GM12873 (cell line): ENCODE measurements at regions not wholly inside any gene's neighbourhood (a gene's known extent, or its start where the extent isn't known, plus 50 kb on each side); places are given as distances from the start of the nearest gene placed in this dataset.

Experiments
- TF ChIP-seq, protein P1 (sequence below): IDR thresholded peaks from 2 replicates; pipeline ENCODE4 v1.5.1; 2012; ENCODE audit warnings: low read depth, mild to moderate bottlenecking, moderate library complexity, low read length, control low read depth; ENCODE audit not compliant: insufficient read depth; ENCODE audit errors: missing control alignments

DNA sequence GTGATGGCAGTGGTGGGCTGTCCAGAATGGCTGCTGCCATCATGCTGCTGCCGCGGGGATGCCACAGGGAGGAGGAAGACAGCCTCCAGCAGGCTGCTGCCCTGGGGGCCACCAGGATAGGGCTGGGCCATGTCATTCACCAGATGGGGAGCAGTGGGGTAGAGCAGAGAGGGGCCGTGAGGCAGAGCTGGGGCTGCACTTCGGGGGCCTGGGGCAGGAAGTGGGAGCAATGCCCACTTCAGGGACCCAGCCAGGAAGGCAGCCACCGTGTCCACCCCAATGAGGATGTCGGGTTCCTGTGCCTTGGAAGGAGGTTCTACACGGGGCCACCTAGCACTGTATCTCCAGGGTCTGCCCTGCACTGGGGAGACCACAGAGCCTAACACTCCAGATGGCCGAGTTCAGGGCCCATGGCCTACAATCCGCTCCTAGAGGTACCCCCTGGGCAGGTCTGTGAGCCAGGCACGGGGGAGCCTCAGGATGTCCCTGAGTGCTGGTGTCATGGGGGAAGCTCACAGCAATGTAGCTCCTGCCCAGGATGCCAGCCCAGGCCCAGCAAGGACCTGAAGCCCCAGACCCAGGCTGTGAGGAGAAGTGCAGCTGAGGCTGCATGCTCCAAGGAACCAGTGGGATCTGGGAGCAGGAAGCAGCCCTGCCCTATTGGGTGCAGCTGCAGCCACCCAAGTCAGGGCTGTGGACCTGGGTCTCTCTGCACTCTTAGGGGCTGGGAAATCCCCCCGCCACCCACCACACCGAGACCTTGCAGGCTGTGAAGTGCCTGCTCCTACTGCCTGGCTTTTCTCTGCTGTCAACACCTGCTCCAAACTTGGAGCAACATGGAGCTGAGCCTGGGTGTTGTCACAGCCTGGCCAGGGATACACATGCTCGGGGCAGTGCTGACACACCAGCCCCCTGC, 140.3 kb downstream of the PDHA2 start:
- TF ChIP-seq, protein P1, sequence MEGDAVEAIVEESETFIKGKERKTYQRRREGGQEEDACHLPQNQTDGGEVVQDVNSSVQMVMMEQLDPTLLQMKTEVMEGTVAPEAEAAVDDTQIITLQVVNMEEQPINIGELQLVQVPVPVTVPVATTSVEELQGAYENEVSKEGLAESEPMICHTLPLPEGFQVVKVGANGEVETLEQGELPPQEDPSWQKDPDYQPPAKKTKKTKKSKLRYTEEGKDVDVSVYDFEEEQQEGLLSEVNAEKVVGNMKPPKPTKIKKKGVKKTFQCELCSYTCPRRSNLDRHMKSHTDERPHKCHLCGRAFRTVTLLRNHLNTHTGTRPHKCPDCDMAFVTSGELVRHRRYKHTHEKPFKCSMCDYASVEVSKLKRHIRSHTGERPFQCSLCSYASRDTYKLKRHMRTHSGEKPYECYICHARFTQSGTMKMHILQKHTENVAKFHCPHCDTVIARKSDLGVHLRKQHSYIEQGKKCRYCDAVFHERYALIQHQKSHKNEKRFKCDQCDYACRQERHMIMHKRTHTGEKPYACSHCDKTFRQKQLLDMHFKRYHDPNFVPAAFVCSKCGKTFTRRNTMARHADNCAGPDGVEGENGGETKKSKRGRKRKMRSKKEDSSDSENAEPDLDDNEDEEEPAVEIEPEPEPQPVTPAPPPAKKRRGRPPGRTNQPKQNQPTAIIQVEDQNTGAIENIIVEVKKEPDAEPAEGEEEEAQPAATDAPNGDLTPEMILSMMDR: no peak

DNA sequence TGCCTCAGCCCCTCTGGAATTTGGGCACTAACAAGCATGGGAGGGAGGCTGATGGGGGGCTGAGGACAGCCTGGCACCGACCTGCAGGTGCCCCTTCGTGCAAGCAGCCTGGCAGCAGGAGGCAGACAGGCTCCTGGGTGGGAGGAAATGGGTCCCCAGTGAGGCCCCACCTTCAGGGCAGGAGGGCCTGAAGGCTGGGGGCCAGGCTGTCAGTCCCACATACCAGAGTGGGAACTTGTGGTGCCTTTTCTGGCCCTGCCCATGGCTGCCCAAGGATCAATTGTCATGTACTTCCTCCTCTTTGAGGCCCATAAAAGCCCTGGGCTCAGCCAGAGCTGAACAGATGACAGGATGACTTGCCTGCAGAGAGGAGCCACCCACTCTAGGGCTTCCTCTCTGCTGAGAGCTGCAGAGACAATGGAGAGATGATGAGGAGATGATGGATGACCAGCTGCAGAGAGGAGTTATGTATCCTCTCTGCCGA, 141.0 kb downstream of the PDHA2 start:
- TF ChIP-seq, protein P1: no peak

DNA sequence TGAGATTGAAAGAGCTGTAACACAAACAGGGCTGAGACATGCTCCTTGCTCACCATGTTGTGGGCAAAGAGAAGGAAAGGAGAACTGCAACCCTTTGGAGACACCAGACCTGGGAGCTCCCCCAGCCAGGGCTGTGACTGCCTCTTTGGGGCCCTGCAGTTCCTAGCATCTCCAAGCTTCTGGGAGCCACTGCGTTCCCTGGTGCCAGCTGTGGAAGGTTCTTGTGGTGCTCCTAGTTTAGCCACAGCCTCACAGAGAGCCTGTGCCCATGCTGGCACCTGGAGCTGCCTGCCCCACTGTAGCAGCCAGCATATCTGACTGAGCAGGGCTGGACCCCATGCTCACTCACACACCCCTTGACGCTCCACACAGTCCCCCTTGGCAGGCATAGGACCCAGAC, 141.7 kb downstream of the PDHA2 start:
- TF ChIP-seq, protein P1: no peak

DNA sequence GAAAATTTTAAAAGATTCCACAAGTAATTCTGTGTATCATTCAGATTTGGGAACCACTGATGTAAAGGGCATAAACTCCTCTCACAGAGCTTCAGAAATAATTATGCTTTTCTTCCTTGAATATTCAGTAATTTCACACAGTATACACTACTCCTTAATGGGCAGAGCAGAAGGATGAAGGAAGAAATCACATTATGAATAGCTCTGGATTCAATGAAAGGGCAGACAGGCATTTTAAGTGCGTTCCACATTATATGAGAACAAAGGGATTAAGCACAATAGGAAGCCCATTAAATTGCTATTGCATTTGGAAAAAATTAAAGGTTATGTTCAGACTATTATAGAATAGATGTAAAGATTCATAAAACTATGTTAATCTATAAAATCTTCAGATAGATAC, 142.6 kb downstream of the PDHA2 start:
- TF ChIP-seq, protein P1: no peak

DNA sequence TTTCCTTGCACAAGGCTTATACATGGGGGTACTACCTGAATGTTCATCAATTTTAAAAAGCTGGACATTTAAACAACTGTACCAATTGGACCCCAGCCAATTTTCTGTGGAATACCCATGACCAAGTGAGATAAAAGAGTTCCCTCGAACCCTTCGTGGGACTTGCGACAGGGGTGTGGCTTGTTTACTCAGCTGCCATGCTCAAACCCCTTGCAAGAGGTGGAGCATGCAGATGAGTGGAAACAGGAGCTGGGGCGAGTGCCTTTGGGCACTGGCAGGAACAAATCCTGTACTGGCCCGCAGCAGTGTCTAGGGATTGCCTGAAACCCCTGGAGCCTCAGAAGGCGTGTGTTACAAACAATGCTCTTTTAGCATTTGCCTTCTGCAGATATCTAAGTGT, 144.2 kb downstream of the PDHA2 start:
- TF ChIP-seq, protein P1: no peak

DNA sequence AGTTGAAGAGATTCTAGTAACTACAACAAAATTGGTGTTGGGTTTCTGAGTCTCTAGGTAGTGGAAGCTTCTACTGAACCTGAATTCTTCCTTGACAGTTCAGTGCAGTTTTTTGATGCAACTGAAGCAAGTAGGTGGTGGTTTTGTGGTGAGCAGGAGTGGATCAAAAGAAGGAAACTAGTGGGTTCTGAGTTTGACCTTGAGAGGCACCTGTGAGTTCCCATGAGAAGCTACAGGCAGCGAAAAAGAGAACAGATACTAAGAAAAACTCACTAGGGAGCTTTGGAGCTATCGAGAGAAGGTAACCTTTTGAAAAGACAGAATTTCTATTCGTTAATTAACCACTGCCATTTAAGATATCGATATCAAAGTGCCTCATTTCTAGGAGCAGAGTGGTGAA, 145.2 kb downstream of the PDHA2 start:
- TF ChIP-seq, protein P1: no peak

DNA sequence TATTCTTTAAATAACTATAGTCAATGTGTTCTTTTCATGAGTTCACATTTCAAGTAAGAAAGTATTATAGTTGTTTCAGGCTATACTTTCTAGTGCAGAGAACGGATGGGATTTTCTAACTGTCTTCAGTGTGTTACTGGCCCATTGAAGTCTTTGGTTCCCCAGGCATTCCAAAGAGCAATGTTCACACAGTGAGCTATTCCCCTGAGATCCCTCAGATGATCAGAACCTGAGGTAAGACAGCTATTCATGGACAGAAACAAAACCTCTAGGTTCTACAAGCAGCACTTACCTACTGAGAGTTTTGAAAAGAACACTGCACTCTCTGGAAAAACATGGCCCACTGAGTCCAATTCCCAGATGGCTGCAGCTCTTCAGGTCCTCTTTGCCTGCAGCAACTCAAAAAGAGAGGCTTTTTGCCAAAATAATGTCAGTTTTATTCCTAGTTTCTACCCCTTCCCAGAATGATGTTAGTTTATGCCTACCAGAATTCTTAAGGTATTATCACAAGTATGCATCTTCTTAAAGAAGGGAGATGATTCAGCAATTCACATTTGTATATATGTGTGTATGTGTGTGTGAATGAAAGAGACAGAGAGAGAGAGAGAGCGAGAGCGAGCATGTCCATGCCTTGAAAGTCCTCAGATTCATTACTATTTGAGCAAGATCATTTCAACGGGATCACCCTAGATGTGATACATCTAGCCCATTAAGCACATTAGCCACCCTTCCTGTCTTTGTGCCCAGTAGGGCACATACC, 146.1 kb downstream of the PDHA2 start:
- TF ChIP-seq, protein P1: no peak
